Iris pigment epithelial cell (primary cell): ENCODE measurements at regions not wholly inside any gene's neighbourhood (a gene's known extent, or its start where the extent isn't known, plus 50 kb on each side); places are given as distances from the start of the nearest gene placed in this dataset.
"Not testable (repeated sequence)": the region's sequence is repeated elsewhere in the genome, so short reads cannot be mapped to it uniquely, and the experiment has no call there.

Experiments
- DNase-seq: peaks from one replicate; pipeline ENCODE4 v3.0.0-alpha.2; 2011; ENCODE audit warnings: low read depth

DNA sequence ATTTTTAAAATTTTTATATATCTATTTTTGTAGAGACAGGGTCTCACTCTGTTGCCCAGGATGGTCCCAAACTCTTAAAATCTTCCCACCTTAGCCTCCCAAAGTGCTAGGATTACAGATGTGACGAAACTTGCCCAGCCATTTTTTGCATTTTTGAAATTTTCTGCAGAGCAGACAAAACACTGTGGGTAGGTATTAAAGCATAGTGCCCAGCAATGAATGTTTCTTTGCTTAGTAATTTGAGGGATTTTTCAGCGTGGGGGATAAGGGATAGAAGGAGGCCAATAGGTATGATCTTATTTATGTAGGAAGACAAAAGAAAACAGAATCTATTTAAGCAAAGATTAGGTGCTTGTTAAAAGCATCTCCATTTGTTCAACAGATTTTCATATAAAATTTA is 446.8 kb upstream of the DPH6 start:
- no peak for DNase-seq

DNA sequence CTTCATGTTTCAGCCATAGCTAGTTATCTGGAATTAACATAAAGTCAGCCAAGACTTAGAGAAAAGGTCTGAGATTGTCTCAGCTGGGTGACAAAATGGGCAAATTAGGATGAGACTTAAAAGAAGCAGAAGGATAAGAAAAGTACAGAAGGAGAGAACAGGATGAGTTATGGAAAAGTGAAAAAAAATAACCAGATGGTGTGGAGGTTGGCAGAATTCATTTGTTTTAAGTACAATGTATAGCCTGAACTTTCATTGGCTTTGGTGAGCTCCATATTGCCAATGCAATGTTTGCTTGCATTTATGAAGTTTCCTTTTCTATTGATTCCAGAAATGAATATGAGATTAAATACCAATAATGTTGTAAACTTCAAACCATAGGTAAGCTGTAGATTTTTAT is 447.2 kb upstream of the DPH6 start:
- DNase-seq, result no peak

DNA sequence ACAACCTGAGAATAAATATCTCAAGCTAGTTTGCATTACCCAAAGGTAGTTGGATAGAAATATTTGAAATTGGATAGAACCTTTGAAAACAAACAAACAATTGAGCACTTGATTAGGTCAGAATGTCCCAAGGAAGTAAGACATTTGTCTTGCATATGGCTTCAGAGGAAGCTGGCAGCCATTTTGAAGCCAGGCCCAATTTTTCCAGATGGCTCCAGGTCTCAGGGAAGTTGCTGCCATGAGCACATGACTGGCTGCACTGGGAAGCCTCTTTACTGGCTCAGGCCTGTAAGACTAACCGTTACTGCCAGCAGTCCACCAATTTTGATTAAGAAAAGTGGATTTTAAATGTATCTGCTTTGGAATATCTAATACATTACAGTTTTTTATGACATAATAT is 448.9 kb upstream of the DPH6 start:
- no peak for DNase-seq

DNA sequence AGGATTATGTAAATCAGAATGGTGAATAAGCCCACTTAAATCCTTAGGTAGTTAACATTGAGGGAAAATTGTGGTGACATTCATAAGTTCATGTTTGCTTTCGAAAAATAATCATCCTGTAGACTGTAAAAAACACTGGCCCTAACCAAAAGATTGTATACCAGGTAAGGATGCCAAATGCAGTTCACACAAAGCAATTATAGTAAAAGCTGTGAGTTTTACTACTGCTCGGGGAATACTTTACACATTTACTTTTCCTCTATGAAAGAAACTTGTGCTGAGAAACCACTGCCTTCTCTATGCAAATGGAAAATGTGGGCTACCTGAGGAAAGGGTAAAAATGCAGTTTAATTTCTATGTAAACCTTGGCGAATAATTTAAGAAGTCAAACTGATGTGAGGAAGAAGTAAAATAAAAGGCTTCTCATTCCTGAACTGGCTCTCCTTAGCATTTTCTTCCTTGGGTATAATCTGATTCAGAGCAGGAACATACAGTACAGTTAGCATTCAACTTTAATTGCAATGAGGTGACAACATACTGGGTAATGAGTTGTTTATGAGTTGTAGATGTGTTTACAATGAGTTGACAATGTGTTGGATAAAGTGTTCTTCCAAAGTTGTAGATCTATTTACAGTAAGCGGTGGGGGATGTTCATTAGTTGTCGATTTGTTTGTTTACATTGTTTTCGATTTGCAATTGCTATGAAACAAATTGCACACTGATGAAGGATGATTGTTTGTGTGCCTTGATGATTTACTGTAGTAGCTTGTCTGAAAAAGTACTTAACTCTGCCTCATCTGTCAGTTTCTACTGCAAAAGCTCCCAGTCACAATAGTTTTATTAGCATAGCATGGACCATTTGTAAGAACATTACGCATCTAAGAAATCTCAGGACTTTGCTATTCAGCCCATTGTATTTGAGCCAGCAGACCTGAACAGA is 453.0 kb upstream of the DPH6 start:
- no peak for DNase-seq

DNA sequence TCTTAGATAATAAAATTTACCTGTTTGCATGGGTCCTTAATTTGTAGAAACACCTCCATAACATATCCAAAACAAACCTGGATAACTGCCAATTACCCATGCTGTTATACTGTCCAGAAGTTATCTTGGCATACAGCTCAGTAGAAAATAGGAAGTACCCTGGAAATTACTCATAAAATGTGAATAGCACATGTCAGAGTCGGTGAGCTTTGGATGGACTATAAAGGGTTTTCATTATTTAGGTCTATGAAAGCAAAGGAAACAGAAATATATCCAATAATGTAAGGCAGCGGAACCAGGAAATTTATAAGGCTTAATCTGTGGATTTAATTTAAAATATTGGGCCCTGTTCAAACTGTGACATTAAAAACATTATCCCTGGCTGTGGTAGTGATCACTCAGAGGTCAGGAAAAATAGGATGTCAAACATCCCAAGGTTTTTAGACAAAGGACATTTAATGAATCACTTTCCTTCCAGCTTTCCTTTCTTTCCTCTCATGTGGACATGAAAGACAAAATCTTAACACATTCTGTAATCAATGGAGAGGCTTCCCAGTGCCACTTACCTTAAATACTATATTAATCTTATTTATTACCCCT is 459.0 kb upstream of the DPH6 start:
- no peak for DNase-seq

DNA sequence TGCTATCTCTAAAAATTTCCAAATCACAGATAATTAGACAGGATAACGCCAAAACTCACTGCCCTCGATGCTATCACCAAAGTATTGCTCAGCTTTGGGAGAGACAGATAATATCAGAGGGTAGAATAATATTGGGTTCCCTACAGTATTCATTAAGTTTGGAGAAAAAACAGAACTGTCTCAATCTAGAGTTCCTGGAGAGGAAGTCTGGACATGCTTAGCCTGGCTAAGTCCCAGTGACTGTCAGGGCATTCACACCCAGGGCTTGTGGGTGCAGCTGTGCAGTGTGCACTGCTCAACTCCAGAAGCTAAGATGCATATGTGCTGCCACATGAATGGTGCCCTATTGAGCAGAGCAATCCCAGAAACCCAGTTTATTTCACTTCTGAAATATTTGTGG is 459.6 kb upstream of the DPH6 start:
- DNase-seq, result no peak

DNA sequence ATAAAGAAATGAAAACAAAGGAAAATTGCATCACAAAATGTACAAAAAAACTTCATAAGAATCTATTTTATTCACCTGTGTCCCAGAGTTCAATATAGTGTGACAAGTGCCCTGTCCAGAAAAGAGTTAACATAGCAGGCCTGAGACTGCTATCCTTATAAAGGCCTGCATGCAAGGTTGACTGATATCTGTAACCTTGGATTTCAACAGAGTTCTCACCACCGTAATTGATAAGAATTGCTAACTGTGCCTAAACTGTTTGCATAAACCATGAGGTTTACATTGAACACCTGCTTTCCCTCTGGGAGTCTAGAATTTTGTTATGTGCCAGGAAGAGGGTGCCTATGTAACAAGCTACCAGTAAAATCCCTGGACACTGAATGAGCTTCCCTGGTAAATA is 461.7 kb upstream of the DPH6 start:
- no peak for DNase-seq

DNA sequence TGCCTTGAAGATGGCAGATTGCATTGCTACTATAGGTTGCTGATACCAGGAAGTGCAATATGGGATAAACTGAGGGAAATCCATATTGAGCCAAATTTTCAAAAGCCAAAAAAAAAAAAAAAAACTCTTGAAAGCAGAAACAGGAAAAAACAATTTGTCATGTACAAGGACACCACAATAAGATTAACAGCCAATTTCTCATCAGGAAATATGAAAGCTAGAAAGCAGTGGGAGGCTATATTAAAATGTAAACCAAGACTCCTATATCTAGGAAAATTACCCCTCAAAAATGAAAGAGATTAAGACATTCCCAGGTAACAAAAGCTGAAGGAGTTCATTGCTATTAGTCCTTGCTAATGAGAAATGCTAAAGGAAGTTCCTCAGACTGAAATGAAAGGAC is 462.8 kb upstream of the DPH6 start:
- no peak for DNase-seq

DNA sequence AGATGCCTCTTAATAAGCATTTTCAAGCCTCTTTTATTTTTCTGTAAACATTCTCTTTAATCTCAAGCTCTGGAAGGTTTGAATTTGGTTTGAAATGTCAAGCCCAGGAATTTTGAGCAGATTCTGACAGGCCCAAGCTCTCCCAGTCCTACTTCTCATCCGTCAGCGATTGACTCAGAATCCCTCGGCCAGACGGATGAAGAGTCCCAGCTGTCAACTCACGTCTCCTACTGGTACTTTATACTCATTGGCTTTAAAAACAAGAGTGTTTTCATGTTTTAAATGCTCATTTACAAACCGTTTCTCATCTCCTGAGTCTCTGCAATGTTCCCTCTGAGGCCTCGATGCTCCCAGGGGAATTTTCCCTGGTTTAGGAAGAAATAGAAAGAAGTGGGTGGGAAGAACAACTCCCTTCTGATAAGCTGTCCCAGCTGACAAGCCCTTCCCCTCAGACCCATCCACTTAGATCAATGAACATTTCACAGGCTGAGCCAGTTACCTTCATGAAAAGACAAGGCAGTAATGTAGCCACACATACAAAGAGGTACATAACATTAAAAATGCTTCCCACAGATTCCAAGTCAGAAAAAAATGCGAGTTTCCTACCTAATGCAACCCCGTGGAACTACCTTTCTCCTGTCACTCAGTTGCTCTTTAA is 478.2 kb upstream of the DPH6 start:
- DNase-seq, result no peak

DNA sequence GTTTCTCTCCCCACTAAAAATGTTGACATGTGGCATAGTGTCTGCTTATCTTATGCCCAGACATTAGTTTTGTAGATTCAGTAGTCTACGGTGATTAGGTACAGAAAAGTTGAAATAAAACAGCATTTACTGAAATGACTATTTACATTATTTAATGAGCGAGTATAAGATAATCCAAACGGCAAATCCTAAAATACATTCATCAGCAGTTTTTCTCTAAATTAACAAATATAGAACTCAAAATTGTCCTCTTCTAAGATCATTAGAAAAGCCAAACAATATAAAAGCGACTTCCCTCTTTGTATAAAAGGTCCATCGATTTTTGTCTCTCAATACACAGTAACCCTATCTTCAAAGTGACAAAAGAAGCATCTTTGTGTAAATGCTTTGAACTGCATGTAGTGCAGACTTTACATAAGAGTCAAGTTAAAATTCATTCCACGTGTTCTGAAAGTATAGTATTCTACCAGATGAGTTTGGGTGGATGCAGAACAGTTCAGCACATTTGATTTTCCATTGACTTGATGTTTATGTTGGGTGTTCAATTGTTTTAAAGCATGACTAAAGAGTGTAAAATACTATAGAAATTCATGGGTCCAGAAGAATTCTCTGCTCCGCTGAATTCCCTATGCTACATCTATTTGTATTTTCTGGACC is 480.8 kb upstream of the DPH6 start:
- DNase-seq, result no peak

DNA sequence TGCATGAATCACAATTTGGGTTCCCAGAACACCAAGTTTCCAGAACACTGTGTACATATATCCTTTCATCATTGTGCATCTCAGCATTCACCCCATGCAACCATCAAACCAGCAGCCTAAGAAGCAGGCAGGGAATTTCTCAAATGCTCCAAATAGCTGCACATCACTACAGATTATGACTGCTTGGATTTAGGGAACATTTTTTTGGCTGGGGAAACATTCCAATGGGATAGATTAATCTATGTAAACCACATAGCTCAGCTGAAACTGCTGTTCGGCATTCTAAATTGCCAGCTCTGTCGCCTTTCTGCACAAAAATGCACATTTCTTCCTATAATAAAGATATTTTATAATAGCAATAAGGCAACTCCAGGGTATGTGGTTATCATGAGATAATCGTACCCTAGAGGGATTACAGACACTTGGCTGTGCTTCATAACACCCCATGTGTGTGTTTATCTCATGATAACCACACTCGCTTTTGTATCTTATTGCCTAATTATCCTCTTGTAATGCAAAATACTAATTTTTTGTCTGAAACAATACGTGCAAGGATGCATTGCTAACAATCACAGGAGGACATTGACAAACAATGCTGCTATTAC is 483.7 kb upstream of the DPH6 start:
- peak; percentile 75 for DNase-seq

DNA sequence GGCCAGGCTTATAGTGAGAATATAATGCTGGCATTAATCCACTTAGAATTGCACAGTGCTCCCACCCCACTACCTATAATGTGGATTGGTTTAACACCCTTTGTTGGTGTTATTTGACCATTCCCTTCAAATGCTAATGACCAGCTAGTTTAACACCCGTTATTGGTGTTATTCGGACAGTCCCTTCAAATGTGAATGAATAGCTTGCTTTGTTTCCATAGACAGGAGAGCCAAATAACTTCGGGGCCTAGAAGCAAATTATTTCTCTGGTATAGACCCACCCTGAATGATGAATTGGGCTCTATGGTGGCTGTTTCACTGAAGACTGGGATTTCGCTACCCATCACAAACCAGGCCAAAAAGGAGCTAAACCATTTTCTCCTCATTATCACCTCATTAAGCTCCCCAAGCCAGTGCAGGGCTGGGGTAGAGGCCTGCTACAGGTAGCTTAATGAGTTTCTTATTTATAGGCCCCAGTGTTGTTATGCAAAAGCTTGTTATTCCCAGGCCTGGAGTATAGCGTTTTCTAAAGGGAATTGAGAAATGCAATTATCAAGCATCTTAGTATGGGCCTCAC is 494.1 kb upstream of the DPH6 start:
- DNase-seq, result no peak

DNA sequence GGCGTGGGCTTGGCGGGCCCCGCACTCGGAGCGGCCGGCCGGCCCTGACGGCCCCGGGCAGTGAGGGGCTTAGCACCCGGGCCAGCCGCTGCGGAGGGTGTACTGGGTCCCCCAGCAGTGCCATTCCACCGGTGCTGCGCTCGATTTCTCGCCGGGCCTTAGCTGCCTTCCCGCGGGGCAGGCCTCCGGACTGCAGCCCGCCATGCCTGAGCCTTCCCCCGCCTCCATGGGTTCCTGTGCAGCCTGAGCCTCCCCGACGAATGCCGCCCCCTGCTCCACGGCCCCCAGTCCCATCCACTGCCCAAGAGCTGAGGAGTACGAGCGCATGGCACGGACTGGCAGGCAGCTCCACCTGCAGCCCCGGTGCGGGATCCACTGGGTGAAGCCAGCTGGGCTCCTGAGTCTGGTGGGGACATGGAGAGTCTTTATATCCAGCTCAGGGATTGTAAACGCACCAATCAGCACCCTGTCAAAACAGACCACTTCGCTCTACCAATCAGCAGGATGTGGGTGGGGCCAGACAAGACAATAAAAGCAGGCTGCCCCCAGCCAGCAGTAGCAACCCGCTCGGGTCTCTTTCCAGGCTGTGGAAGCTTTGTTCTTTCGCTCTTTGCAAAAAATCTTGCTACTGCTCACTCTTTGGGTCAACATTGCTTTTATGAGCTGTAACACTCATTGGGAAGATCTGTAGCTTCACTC is 501.2 kb upstream of the DPH6 start:
- not testable (repeated sequence) for DNase-seq

DNA sequence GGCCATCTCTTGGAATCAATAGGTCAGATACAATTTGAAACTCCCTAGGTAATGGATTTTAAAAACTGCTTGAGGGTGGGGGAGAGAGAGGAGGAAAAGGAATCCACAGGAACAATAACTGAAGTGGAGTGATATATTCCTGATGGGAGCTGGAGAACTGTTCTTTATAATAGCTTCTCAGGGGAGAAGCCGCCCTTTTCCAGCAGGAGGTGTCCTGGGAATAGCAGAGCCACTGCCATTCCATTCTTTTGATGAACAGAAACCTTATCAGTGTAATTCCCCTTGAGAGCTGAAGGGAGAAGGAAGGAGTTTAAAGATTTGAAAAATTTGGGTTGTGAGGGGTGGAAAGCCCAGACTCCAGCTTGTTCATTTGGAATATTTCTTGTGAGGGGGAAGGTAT is 504.9 kb upstream of the DPH6 start:
- DNase-seq, result no peak

DNA sequence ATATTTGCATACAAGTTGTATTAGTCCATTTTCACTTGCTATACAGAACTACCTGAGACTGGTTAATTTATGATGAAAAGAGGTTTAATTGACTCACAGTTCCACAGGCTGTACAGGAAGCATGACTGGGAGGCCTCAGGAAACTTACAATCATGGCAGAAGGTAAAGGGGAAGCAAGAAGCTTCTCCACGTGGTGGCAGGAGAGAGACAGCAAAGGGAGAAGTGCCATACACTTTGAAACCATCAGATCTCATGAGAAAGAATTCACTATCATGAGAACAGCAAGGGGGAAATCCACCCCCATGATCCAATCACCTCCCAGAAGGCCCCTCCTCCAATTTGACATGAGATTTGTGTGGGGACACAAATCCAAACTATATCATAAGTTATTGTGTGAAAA is 506.7 kb upstream of the DPH6 start:
- peak; percentile 45 for DNase-seq

DNA sequence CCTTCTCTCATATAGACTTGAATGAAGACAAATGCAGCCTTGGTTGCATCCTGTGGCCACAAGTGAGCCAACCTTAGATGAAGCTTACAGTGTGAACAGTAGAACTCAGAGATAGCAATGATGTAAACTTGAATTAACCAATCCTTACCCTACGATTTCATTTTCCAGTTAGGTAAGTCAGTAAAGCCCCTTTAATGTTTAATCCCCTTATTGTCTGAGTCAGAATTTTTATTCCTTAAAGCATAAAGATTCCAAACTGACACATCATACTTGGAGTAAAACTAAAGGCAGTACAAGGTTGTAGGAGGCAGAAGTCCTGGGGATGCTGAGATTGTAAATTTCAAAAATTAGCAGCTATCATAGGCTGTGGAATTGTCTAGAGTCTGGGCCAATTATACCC is 507.8 kb upstream of the DPH6 start:
- peak; percentile 23 for DNase-seq

DNA sequence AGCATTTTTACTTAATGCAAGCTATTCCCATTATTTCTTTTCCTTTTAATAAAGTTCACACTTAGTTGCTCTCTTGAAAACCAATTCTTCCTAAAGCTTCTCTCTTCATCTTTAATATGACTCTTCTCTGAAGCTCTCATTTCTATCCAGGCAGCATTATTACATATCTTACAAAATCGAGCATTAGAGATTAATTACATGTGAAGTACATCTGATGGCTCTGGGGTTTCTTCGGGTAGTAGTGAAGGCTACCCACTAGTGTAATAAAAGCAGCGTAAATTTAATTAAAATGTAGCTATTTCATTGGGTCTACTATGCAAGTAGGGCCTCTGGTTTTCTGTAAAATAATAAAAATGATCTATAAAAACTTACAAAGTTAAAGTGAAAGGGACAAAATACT is 513.6 kb upstream of the DPH6 start:
- no peak for DNase-seq

DNA sequence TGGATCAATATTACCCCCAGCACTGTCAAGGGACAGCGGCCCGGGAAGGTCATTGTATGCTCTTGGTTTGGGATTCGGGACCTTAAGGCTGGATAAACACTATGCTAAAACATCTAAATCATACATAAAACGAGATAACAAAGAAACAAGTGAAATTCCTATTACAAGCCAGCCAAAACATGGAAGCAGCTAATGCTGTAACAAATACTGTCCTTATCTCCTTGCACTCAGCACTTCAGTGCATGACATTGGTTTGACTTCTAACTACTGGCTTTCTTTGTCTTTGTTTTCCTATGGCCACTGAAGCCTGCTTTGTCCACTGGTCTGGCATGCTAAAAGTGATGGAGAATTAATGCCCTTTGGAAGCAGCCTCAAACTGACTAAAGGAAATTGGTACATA is 516.4 kb upstream of the DPH6 start:
- no peak for DNase-seq

DNA sequence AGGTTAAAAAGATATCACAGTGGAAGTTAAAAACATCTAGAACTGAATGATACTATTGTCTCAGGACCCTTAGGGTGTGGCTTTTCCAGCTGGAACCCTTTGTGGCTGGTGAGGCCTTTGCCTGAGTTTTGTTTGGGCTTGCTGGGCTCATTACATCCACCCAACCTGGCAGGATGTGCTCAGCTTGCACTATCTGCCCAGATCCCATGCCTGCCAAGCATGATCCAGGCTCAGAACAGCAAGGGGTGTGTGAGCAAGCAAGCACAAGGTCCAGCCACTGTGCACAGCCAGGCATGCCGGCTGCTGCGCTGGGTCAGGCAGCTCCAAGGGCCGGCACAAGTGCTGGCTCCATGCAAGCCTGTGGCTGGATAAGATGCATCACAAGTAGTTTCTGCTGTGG is 512.7 kb upstream of the CDIN1 start:
- DNase-seq, result no peak

DNA sequence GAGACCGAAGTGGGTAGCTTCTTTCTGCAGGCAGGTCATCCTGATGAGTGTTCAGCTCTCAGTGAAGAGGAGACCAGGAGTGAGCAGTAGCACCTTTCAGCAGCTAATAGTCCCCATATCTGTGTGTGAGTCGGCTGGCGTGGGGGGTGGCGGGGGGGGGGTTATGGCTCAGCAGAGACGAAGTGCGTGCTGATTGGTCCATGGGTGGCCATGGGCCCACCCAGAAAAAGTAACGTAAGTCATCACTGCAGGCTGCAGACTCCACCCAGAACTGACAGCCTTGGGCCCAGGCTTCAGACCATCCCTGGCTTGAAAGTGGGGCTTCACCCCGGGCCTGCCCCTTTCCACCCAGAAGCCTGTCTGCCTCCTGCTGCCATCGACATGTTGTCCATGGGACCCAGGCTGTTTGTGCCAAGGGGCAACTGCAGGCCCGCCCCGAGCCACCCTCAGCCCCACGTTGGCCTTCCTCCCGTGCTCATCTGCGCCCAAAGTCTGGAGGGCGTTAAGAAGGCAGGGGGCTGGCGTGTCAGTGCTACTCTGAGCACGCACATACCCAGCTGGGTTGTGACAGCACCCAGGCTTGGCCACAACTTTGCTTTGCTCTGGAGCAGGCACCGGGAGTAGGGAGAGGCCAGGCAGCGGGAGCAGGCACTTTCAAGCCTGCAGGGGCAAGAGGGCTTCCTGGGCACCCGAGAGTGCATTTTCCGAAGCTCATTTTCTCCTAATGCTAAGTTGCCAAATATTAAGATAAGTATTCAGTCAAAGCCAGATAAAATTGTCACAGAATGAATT is 511.7 kb upstream of the CDIN1 start:
- no peak for DNase-seq
